Activated naive CD8-positive, alpha-beta T cell treated with anti-CD3 and anti-CD28 coated beads for 36 hours (primary cell): ENCODE measurements at regions not wholly inside any gene's neighbourhood (a gene's known extent, or its start where the extent isn't known, plus 50 kb on each side); places are given as distances from the start of the nearest gene placed in this dataset.
"Not testable (repeated sequence)": the region's sequence is repeated elsewhere in the genome, so short reads cannot be mapped to it uniquely, and the experiment has no call there.

Source experiments
- DNase-seq: peaks from one replicate; pipeline ENCODE4 v3.0.0; 2021
- H3K27ac Mint-ChIP-seq: one replicate; pipeline ENCODE4 v1.8.0; 2022; ENCODE audit warnings: mild to moderate bottlenecking, moderate library complexity, mixed read lengths
- H3K27me3 Mint-ChIP-seq: one replicate; pipeline ENCODE4 v1.8.0; 2022; ENCODE audit warnings: mild to moderate bottlenecking, mixed read lengths
- H3K36me3 Mint-ChIP-seq: one replicate; pipeline ENCODE4 v1.8.0; 2021; ENCODE audit warnings: mild to moderate bottlenecking, mixed read lengths
- H3K4me1 Mint-ChIP-seq: one replicate; pipeline ENCODE4 v1.8.0; 2021; ENCODE audit warnings: mixed read lengths
- H3K4me3 Mint-ChIP-seq: one replicate; pipeline ENCODE4 v1.8.0; 2022; ENCODE audit warnings: mild to moderate bottlenecking, moderate library complexity, mixed read lengths
- H3K9me3 Mint-ChIP-seq: one replicate; pipeline ENCODE4 v1.8.0; 2022; ENCODE audit warnings: mixed read lengths

DNA sequence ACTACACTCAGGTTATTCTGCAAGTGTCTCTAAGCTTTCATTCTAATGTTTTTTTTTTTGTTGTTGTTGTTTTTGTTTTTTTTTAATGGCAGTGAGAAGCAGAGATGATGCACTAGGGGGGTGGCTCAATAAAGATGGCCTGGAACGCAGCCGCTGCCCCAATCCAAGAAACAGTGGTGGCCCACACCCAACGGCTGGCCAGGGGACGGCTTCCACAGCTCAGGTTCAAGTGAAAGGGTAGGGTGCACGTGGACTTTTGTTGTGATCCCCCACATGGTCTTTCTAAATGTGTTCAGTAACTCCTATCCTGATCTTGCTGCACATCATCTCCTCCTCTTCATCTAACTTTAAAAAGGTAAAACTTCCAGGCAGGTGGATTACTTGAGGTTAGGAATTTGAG, 190.1 kb downstream of the NDUFA10 start:
- no peak overlapping the region for H3K4me3 Mint-ChIP-seq
- no peaks in the 10 kb centered on the region for H3K9me3 Mint-ChIP-seq
- H3K27me3 Mint-ChIP-seq: peaks cover 6% of the 10 kb centered on the region
- no peaks in the 10 kb centered on the region for H3K4me1 Mint-ChIP-seq
- no peak overlapping the region for H3K27ac Mint-ChIP-seq
- no peak for DNase-seq
- H3K36me3 Mint-ChIP-seq: no peaks in the 10 kb centered on the region

DNA sequence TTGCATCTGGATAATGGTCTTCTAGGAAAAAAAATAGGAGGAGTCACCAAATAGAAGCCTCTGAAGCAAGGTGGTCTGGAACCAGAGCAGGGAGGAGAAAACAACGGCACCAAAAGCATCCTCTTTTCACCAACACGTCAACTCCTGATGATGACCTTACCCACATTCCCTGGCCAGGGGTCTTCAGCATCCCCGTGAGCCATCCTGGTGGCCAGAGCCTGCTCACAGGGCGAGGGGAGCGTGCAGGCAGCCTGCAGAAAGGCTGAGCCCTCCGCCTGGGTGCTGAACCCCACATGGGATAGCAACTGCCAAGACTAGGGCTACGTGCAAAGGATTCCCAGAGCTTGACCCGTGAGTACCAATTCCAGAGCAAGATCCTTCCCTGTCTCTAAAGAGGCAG, 191.0 kb downstream of the NDUFA10 start:
- Mint-ChIP-seq H3K4me1 (no peaks in the 10 kb centered on the region), H3K4me3 (no peak overlapping the region), H3K27ac (no peak overlapping the region), H3K27me3 (peaks cover 6% of the 10 kb centered on the region), H3K9me3 (no peaks in the 10 kb centered on the region), H3K36me3 (no peaks in the 10 kb centered on the region)
- DNase-seq: no peak

DNA sequence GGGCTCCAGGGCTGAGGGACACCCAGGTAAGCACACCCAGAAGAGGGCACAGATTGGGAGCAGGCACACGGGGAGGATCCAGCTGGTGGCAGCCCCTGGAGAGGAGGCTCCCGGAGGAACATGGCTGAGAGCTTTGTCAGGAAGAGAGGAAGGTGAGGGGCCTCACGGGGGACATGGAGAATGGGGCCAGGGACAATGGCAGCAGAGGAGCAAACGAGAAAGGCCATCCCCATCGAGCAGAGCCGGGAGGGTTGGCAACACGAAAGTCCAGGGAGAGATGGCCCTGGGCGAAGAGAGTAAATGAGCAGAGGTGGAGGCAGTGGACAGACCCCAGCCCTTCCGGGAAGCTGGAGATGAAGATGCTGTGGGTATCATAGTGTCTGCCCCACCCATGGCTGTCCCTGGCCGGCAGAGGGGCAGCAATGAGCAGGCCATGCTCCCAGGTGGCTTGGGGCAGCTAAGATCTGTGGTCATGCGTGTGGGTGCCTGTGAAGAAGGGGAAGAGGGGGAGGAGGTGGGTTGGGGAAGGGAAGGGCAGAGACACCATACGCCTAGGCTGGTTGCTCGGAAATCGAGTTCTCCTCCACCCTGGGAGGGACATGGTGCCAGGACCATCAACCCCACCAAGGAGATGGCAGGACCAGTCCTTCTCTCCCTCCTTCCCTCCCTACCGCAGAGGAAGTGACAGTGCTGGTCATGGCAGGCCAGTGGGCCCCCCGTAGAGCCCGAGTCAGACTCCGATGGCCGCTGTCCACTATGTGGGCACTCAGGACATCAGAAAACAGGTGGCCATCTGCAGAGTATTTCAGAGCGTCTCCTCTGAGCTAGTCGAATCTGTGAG, 191.7 kb downstream of the NDUFA10 start:
- DNase-seq: no peak
- no peaks in the 10 kb centered on the region for H3K4me1 Mint-ChIP-seq
- no peak overlapping the region for H3K27ac Mint-ChIP-seq

DNA sequence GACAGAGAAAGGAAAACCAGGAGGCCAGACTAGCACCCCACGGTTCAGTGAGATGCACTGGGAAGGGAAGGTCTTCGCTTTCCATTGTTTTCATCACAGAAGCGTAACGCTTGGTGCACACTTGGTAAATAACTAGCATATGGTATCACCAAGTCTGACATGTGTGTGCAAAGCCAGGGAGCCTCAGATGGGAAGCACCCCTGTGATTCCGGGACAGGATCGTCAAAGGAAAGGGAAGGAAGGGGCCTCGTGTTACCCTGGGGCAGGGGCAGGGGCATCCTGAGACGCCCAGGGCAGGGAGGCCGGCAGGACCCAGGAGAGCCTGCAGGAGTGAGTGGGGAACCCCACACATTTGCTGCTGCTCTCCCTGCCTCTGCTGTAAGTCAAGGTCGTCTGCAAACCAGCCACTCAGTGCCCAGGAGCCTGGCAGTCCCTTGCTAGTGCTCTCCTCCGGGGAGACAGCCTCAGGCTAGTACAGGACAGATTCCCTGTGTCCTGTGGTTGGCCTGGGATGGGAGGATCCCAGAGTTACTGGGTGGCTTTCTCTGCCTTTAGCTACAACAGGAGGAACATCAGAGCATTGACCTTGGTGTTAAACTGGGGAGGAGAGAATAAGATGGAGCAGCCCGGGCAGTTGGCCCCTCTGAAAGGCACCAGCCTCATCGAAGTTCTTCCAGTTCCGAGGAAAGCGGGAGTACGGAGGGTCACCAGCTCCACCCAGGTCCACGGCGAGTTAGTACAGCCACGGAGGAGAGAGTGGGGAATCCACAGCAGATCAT, 192.5 kb downstream of the NDUFA10 start:
- no peak for DNase-seq
- H3K27me3 Mint-ChIP-seq: peaks cover 6% of the 10 kb centered on the region

More for the DNA sequence above, 191.7 kb downstream of the NDUFA10 start:
- H3K36me3 Mint-ChIP-seq: no peaks in the 10 kb centered on the region
- peaks cover 6% of the 10 kb centered on the region for H3K27me3 Mint-ChIP-seq
- no peak overlapping the region for H3K4me3 Mint-ChIP-seq
- no peaks in the 10 kb centered on the region for H3K9me3 Mint-ChIP-seq

DNA sequence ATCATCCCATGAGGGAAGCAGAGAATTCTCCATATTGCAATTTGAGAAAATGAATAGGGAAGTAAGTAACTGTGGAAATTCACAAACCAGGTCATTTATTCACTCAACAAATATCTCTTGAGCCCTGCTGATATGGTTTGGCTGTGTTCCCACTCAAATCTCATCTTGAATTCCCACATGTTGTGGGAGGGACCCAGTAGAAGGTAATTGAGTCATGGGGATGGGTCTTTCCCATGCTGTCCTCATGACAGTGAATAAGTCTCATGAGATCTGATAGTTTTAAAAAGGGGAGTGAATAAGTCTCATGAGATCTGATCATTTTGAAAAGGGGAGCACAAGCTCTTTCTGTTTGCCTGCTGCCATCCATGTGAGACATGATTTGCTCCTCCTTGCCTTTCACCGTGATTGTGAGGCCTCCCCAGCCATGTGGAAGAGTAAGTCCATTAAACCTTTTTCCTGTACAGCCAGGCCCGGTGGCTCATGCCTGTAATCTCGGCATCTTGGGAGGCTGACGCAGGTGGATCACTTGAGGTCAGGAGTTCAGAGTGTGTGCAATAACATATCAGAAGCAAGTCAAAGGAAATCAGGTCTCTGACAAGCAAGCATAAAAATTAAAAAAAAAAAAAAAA, 193.2 kb downstream of the NDUFA10 start:
- Mint-ChIP-seq H3K9me3 (no peaks in the 10 kb centered on the region), H3K4me1 (no peaks in the 10 kb centered on the region), H3K27me3 (peaks cover 6% of the 10 kb centered on the region), H3K4me3 (no peak overlapping the region), H3K27ac (no peak overlapping the region), H3K36me3 (no peaks in the 10 kb centered on the region)
- DNase-seq: no peak

More for the DNA sequence above, 192.5 kb downstream of the NDUFA10 start:
- no peaks in the 10 kb centered on the region for H3K4me1 Mint-ChIP-seq
- no peaks in the 10 kb centered on the region for H3K9me3 Mint-ChIP-seq
- H3K27ac Mint-ChIP-seq: no peak overlapping the region
- H3K36me3 Mint-ChIP-seq: no peaks in the 10 kb centered on the region
- H3K4me3 Mint-ChIP-seq: no peak overlapping the region

DNA sequence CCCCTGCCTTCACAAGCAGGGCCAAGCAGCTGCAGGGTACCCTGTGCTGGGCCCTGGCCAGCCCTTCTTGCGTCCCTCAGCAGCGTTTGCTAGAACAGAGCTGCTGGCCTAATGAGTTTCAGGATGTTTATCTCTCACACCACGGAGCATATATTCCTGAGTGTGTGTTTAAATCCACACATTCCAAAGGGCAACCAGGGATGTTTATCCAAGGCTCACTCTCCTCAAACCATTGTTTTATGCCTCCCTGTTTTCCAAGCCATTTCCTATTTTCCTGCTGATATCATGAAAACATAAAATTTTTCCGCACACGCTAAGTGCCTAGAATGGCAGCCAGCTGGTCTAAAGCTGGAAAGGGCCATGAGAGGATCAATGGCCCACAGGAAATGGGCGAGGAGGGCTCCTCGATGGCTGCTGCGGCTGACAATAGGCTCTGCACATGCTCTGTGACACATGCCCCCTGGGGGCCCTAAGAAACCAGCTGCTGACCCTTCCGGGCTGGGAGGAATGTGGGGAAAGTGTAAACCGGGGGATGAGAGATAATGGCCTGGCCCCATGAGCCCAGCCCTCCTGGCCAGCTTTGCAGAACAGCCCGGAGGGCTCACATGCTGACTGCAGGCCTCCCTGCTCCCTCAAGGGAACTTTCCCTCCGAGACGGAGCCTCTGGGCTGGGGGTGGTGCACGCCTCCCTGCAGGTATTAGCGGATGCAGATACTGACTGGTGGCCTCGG, 194.0 kb downstream of the NDUFA10 start:
- Mint-ChIP-seq H3K4me1 (no peaks in the 10 kb centered on the region), H3K9me3 (no peaks in the 10 kb centered on the region), H3K27ac (no peak overlapping the region), H3K4me3 (no peak overlapping the region), H3K27me3 (peaks cover 6% of the 10 kb centered on the region), H3K36me3 (no peaks in the 10 kb centered on the region)
- no peak for DNase-seq

DNA sequence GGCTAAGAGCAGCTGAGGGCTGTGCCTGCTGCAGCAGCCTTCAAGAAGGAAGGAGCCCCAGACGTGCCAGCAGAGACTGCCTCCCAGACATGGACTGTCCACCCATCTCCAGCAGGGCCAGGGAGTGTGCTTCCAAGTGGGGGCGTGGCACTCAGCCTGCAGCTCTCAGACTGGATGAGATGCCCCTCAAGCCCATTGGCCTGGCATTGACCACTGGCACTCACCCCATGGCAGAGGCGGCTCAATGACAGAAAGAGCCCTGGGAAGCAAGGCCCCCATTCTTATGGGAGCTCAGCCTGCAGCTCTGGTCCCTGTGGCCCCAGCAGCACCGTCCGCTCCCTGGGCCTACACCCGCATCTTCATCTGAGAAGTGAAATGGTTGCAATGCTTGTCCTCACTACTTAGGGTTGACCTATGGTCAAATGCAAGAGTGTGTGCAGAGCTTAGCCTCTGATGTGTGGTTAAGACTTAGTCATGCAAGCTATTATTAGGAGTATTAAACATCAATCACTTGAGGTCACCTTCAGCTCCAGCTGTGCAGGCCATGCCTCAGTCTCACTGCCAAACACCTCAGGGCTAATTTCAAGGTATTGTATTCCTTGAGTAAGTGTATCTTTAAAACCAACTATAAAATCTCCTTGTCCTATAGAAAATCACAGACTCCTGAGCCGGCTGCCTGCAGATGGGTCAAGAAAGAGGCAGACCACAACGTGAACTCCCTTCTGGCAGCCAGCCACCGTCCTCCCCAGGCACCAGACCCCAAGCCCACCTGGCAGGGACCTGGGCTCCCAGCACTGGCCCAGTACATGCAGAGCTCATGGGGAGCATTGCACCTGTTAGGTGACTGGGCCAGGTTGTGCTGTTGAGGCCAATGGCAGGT, 194.8 kb downstream of the NDUFA10 start:
- no peaks in the 10 kb centered on the region for H3K4me1 Mint-ChIP-seq
- DNase-seq: no peak
- no peak overlapping the region for H3K27ac Mint-ChIP-seq
- no peak overlapping the region for H3K4me3 Mint-ChIP-seq
- H3K27me3 Mint-ChIP-seq: peaks cover 6% of the 10 kb centered on the region
- H3K9me3 Mint-ChIP-seq: no peaks in the 10 kb centered on the region
- no peaks in the 10 kb centered on the region for H3K36me3 Mint-ChIP-seq

DNA sequence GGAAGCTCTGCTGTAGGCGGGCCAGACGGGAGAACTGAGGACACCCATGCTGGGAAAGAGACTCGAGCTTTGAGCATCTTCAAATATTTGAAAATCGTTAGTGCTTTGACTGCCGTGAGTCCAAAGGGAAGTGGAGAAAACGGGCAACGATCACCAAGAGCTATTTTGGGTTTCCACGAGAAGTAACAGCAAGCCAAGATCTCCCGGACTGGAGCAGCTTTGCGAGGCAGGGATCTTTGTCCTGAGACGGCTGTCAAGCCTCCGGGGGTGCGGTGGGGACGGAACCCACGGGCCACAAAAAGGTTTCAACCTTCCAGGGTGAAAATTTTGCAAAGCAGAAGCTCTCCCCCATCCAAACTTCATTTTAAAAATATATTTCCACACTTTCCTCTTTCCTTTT, 195.8 kb downstream of the NDUFA10 start:
- peaks cover 6% of the 10 kb centered on the region for H3K27me3 Mint-ChIP-seq
- no peak overlapping the region for H3K27ac Mint-ChIP-seq
- DNase-seq: no peak
- H3K4me3 Mint-ChIP-seq: no peak overlapping the region
- H3K4me1 Mint-ChIP-seq: no peaks in the 10 kb centered on the region
- H3K36me3 Mint-ChIP-seq: no peaks in the 10 kb centered on the region
- H3K9me3 Mint-ChIP-seq: no peaks in the 10 kb centered on the region

DNA sequence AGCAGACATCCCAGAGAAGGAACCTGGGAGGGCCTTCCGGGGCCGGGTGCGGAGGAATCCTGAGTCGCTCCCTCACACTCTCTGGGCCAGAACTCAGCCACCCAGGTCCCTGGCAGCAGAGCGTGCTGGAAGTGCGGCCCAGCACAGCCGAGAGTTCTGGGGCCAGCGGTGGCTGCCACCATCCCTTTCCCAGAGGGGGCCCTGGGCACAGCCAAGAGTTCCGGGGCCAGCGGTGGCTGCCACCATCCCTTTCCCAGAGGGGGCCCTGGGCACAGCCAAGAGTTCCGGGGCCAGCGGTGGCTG, 196.2 kb downstream of the NDUFA10 start:
- H3K27me3 Mint-ChIP-seq, H3K4me3 Mint-ChIP-seq, H3K4me1 Mint-ChIP-seq, DNase-seq, H3K36me3 Mint-ChIP-seq, H3K27ac Mint-ChIP-seq, H3K9me3 Mint-ChIP-seq: not testable (repeated sequence)

DNA sequence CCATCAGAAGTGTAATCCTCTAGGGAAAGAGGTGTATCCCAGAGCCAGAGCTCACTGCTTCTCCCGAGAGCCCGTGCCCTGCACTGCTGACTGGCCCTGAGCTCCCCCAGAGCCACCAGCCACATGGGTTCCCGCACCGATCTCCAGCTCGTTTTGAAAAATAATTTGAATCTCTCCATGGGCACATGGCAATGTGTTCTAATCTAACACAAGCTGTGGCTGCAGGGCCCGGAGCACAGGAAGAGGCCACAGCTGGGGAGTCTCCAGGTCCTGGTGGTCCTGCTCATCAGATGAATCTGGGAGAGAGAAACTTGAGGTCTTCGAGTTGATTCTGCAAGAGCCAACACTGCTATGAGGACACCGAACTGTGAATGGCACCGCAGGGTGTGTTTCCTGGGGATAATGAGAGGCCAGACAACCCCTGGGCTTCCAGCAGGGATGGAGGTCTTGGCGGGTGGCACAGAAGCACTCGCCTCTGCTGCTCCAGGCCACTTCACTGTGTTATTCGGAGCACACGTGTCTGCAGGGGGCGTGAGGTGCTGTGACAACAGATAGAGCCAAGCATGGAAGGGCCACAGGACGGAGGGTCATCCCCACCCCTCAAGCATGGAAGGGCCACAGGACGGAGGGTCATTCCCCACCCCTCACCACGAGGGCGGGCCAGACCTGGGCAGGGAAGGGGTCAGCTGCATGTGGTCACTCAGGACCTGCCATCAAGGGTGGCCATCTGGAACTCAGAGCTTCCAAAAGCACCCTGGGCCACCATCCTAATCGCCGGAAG, 196.8 kb downstream of the NDUFA10 start:
- Mint-ChIP-seq H3K9me3 (no peaks in the 10 kb centered on the region), H3K4me3 (no peak overlapping the region), H3K27me3 (peaks cover 5% of the 10 kb centered on the region), H3K4me1 (no peaks in the 10 kb centered on the region), H3K36me3 (no peaks in the 10 kb centered on the region), H3K27ac (no peak overlapping the region)
- DNase-seq: no peak

DNA sequence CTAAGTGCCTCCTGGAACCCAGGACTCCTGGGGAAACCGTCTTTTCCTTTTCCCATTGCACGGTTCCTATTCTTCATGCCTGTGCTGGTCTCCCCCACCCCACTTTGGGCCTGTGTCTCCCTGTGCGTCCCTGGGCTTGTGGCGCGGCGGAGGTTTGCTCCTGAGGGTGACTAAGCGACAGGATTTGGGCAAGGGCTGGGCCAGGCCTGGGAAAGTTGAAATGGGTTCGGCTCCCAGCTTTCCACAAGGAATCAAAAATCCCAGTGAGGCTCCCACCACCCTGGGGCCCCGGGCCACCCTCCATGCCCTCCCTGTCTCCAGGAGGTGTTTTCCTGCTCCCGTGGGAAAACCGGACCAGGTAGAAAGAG, 197.6 kb downstream of the NDUFA10 start:
- no peak overlapping the region for H3K4me3 Mint-ChIP-seq
- no peak for DNase-seq

DNA sequence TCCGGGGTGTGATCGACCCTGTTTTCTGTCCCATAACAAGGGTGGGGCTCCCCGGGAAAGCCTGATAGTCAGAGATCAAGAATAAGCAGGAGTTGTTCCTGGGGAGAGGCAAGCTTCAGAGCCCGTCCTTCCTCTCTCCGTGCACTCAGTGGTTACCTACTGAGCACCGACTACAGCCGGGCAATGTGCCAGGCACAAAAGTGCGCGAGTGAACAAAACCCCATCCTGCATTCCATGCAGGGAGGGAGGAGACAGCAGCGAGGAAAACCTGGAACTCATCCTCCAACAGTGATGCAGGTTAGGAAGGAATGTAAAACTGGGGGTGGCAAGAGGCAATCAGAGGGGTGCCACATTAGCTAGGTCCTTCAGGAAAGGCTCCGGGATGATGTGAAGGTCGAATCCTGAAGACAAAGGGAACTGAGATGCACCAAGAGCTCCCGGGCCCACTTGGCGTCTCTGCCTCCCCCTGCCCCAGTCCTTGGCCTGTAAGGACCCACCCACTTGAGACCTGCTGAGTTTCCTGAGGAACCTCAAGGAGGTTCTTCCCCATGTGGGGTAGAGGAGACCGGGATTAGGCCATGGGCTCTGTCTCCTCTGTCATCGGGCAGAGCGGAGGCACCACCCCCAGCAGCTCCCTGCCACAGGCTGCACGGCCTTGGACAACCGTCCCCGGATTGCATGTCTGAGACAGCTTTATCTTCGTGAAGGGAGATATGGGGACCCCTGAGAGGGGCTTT, 198.2 kb downstream of the NDUFA10 start:
- Mint-ChIP-seq H3K9me3 (no peaks in the 10 kb centered on the region), H3K4me1 (no peaks in the 10 kb centered on the region), H3K36me3 (no peaks in the 10 kb centered on the region), H3K4me3 (no peak overlapping the region), H3K27ac (no peak overlapping the region), H3K27me3 (peaks cover 2% of the 10 kb centered on the region)
- no peak for DNase-seq

More for the DNA sequence above, 197.6 kb downstream of the NDUFA10 start:
- Mint-ChIP-seq H3K4me1 (no peaks in the 10 kb centered on the region), H3K36me3 (no peaks in the 10 kb centered on the region), H3K27ac (no peak overlapping the region), H3K27me3 (no peaks in the 10 kb centered on the region), H3K9me3 (no peaks in the 10 kb centered on the region)

DNA sequence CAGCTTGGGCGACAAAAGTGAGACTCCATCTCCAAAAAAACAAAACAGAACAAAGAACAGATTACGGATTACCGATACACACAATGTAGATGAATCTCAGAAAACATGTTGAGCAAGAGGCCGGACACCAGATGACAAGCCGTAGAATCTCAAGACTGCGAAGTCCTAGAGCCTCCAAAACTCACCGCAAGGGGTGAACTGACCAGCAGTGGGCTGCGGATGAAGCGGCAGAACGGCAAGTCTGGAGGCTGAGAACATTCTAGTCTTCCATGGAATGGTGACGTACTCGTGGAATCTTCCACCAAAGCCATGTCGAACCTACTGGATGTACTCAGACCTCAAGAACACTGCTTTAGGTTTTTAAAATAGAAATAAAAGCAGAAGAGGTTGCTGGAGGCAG, 198.8 kb downstream of the NDUFA10 start:
- H3K4me1 Mint-ChIP-seq: no peaks in the 10 kb centered on the region
- H3K9me3 Mint-ChIP-seq: no peaks in the 10 kb centered on the region
- no peak for DNase-seq

More for the DNA sequence above, 198.8 kb downstream of the NDUFA10 start:
- Mint-ChIP-seq H3K27me3 (peaks cover 4% of the 10 kb centered on the region), H3K27ac (no peak overlapping the region), H3K4me3 (no peak overlapping the region), H3K36me3 (no peaks in the 10 kb centered on the region)
